ENCODE measurements at regions not wholly inside any gene's neighbourhood (a gene's known extent, or its start where the extent isn't known, plus 50 kb on each side); places are given as distances from the start of the nearest gene placed in this dataset.
A peak's percentile ranks its signal among the peaks of the same experiment; 100 is the strongest.

- Histone ChIP-seq H3K27me3 (replicated peaks in 1 of 4; ENCODE audit: control insufficient read depth in 3 of 4, extremely low read depth in 1 of 4, insufficient read depth in 3 of 4, low read length in 3 of 4) (no peaks in the 10 kb centered on the region), H2BK120ac (replicated peaks; ENCODE audit: low read depth, low read length) (no peak overlapping the region), H3K23me2 (ENCODE audit: low read depth, low read length) (no peaks in the 10 kb centered on the region), H3K9ac (replicated peaks in 1 of 4; ENCODE audit: extremely low read depth in 1 of 4, low read depth in 3 of 4, low read length in 3 of 4) (no peak overlapping the region), H2BK5ac (ENCODE audit: low read depth, low read length) (no peak overlapping the region), H3K23ac (ENCODE audit: insufficient read length) (no peak overlapping the region), H3K56ac (replicated peaks; ENCODE audit: insufficient read length, low read depth, low read length) (no peak overlapping the region), H2BK15ac (ENCODE audit: low read length) (no peak overlapping the region), H3K27ac (ENCODE audit: low read depth, low read length) (no peak overlapping the region), H4K91ac (replicated peaks; ENCODE audit: insufficient read length, low read length) (no peak overlapping the region), H3K79me1 (ENCODE audit: low read depth, low read length) (no peaks in the 10 kb centered on the region), H3K18ac (ENCODE audit: extremely low read depth, low read length) (no peak overlapping the region), H4K8ac (ENCODE audit: extremely low read depth, insufficient read depth, low read length) (no peak overlapping the region), H2BK12ac (ENCODE audit: low read depth, low read length) (no peak overlapping the region), H3K4me2 (ENCODE audit: insufficient read depth in 1 of 2, low read depth in 2 of 2, low read length in 2 of 2) (no peak overlapping the region), H3K9me3 (ENCODE audit: insufficient read depth in 2 of 2, low read depth in 1 of 2, low read length in 1 of 2) (no peaks in the 10 kb centered on the region), H3K4me1 (replicated peaks in 1 of 4; ENCODE audit: control insufficient read depth in 3 of 4, insufficient read depth in 4 of 4, low read length in 3 of 4) (no peaks in the 10 kb centered on the region), H3K36me3 (ENCODE audit: control insufficient read depth in 2 of 4, insufficient read depth in 4 of 4, low read length in 3 of 4) (no peaks in the 10 kb centered on the region), H2AK5ac (ENCODE audit: low read depth, low read length) (no peak overlapping the region), H3K4me3 (ENCODE audit: extremely low read depth in 1 of 4, insufficient read depth in 2 of 4, low read depth in 3 of 4, low read length in 4 of 4) (no peak overlapping the region), H2AFZ (ENCODE audit: low read length) (no peak overlapping the region), H4K20me1 (replicated peaks in 1 of 2; ENCODE audit: control insufficient read depth in 1 of 2, insufficient read depth in 2 of 2, low read length in 2 of 2) (no peaks in the 10 kb centered on the region), H3K4ac (replicated peaks; ENCODE audit: insufficient read length, low read depth, low read length) (no peak overlapping the region), H3K79me2 (ENCODE audit: control insufficient read depth in 1 of 2, insufficient read depth in 2 of 2, low read length in 2 of 2) (no peaks in the 10 kb centered on the region), H4K5ac (ENCODE audit: insufficient read length, low read depth, low read length) (no peak overlapping the region), H2BK20ac (ENCODE audit: low read length) (no peak overlapping the region), H3K14ac (ENCODE audit: insufficient read length) (no peak overlapping the region)
- 72% methylated on average over 3 of the region's 3 CpGs; no CpG with 5 or more reads in 1 of the 2 experiments for WGBS, 2 experiments (ENCODE audit: extremely low coverage in 1 of 2, insufficient coverage in 1 of 2, insufficient read length in 1 of 2, insufficient replicate concordance in 2 of 2, low coverage in 1 of 2, low lambda C conversion rate in 2 of 2, missing lambda C conversion rate in 1 of 2)
- TF ChIP-seq JUND (IDR thresholded peaks at IDR 0.05; ENCODE audit: low read length) (no peak), TEAD4 (IDR thresholded peaks at IDR 0.05; ENCODE audit: low read depth, low read length) (0 out of 2 replicates have a peak, but pooled peaks have one; percentile 26), GTF2F1 (IDR thresholded peaks at IDR 0.05; ENCODE audit: borderline replicate concordance, low read depth, low read length) (no peak)
- FAIRE-seq (no peak), DNase-seq (ENCODE audit: low read depth in 1 of 2, low spot score in 2 of 2) (no peak)
- ChIA-PET CTCF (ENCODE audit: partially characterized antibody) (interaction anchor here (0.6 kb wide), 1 partner anchor 166 kb away, joined by 3 read pairs; no protein-coding TSS in a partner anchor), POLR2A (ENCODE audit: partially characterized antibody) (no interaction called here)
Measured at GRCh38 chr6:120447605-120448004, 886.7 kb downstream of the TBC1D32 start.
